ENCODE measurements at regions not wholly inside any gene's neighbourhood (a gene's known extent, or its start where the extent isn't known, plus 50 kb on each side); places are given as distances from the start of the nearest gene placed in this dataset.

DNA sequence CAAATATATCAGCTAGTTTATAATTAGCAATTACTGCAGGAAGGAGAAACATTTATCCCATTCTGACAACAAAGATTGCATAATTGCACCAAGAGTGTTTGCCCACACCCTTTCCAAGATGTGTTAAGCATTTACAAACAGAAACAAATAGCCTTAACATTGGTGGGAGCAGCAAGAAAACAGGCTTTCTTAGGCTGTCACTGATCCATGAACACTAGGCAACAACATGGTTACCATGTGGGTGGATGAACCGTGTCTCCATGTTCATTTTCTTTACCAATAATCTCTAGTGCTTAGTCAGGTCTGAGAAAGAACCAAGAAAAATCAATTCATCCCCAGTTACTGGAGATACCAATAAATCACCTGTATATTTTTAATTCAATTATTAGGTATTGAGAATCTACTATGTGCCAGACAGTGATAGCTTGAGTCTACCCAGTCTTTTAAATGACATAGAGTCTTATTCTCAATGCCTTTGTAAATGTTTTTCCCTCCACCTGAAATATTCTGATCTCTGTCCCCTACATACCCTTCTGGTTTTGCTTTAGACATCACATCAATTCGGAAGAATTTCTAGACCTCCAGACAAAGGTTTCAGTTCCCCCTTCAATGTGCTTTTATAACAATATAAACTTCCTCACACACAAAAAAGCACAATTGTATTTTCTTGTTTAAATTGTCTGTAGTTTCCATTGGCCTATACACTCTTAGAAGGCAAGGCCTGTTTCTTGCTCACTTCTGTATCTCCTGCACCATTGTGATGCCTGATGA, 286.6 kb downstream of the PPP1R2C start:
- Histone ChIP-seq H3K36me3 (ENCODE audit: control insufficient read depth, insufficient read depth, low read length) (no peaks in the 10 kb centered on the region), H3K4me3 (ENCODE audit: low read depth, low read length) (no peak overlapping the region), H3K27me3 (ENCODE audit: control insufficient read depth, insufficient read depth, low read length) (no peaks in the 10 kb centered on the region)
- FAIRE-seq, result no peak
- no peak for DNase-seq (ENCODE audit: low read depth)
- TF ChIP-seq, protein P1, sequence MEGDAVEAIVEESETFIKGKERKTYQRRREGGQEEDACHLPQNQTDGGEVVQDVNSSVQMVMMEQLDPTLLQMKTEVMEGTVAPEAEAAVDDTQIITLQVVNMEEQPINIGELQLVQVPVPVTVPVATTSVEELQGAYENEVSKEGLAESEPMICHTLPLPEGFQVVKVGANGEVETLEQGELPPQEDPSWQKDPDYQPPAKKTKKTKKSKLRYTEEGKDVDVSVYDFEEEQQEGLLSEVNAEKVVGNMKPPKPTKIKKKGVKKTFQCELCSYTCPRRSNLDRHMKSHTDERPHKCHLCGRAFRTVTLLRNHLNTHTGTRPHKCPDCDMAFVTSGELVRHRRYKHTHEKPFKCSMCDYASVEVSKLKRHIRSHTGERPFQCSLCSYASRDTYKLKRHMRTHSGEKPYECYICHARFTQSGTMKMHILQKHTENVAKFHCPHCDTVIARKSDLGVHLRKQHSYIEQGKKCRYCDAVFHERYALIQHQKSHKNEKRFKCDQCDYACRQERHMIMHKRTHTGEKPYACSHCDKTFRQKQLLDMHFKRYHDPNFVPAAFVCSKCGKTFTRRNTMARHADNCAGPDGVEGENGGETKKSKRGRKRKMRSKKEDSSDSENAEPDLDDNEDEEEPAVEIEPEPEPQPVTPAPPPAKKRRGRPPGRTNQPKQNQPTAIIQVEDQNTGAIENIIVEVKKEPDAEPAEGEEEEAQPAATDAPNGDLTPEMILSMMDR (IDR thresholded peaks at IDR 0.05; ENCODE audit: insufficient read depth, low read length, severe bottlenecking), result no peak

- FAIRE-seq (no peak), DNase-seq (ENCODE audit: low read depth) (no peak)
- no peaks in the 10 kb centered on the region for H3K27me3 ChIP-seq (ENCODE audit: control insufficient read depth, insufficient read depth, low read length)
- H3K4me3 ChIP-seq (ENCODE audit: low read depth, low read length), result no peak overlapping the region
- H3K36me3 ChIP-seq (ENCODE audit: control insufficient read depth, insufficient read depth, low read length), result no peaks in the 10 kb centered on the region
- TF ChIP-seq, protein P1 (IDR thresholded peaks at IDR 0.05; ENCODE audit: insufficient read depth, low read length, severe bottlenecking), result no peak
Measured at GRCh38 chrX:42490111-42490510, 287.9 kb downstream of the PPP1R2C start.

DNA sequence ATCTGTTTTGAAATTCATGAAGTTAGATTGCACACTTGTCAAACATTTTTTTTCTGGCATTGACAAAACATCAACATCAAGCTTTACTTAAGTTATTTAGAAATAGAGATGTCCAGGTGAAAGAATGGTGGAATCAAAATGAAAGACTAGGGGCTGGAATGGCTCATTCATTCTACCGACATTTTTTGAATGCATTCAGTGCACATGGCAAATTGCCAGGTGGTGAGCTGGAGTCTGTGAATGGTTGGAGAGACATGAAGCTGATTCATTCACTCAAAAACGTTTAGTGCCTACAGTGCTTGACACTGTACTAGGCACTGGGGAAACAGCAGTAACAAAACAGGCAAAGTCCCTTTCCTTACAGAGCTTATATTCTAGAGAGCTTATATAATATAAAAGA, 292.4 kb downstream of the PPP1R2C start:
- FAIRE-seq, result no peak
- TF ChIP-seq, protein P1 (IDR thresholded peaks at IDR 0.05; ENCODE audit: insufficient read depth, low read length, severe bottlenecking), result no peak
- Histone ChIP-seq H3K4me3 (ENCODE audit: low read depth, low read length) (no peak overlapping the region), H3K36me3 (ENCODE audit: control insufficient read depth, insufficient read depth, low read length) (no peaks in the 10 kb centered on the region), H3K27me3 (ENCODE audit: control insufficient read depth, insufficient read depth, low read length) (peaks cover 2% of the 10 kb centered on the region)
- DNase-seq (ENCODE audit: low read depth), result peak; percentile 11

DNA sequence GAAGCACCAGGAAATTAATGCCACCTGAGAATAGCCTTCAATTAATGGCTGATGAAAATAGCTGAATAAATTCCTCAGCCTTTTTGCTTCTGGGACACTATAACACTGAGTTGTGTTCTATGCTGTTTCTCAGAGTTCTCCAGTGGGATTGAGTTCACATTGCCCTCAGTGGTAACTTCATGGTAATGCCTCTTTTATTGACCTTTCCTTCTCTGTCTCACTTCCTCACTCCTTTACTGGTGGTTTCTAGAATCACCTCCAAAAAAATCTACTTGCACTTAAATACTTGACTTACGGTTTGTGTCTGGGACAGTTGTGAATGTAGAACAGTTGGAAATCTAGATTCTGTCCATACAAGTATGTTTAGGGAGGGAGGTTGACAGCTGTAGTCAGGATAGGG, 293.7 kb downstream of the PPP1R2C start:
- DNase-seq (ENCODE audit: low read depth) (no peak), FAIRE-seq (no peak)
- H3K27me3 ChIP-seq (ENCODE audit: control insufficient read depth, insufficient read depth, low read length), result peaks cover 2% of the 10 kb centered on the region
- no peak overlapping the region for H3K4me3 ChIP-seq (ENCODE audit: low read depth, low read length)
- TF ChIP-seq, protein P1 (IDR thresholded peaks at IDR 0.05; ENCODE audit: insufficient read depth, low read length, severe bottlenecking), result no peak
- no peaks in the 10 kb centered on the region for H3K36me3 ChIP-seq (ENCODE audit: control insufficient read depth, insufficient read depth, low read length)

DNA sequence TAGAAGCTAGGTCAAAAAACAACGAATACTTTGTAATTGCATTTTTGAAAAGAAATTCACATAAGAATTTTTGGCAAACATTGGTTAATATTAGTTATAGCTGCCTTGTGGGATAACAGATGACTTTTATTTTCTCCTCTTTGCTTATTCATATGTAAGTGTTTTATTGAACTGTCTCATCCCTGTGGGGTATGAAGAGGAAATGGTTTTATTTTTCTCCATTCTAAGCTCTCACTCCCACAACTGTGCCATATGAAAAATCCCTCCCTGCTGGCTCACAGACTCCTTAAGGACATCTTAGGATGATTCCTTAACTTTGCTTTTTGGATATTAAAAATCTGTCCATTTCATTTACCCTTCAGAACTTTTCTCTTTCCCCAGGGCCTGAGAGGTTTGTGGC, 300.6 kb downstream of the PPP1R2C start:
- Histone ChIP-seq H3K27me3 (ENCODE audit: control insufficient read depth, insufficient read depth, low read length) (no peaks in the 10 kb centered on the region), H3K36me3 (ENCODE audit: control insufficient read depth, insufficient read depth, low read length) (no peaks in the 10 kb centered on the region), H3K4me3 (ENCODE audit: low read depth, low read length) (no peak overlapping the region)
- DNase-seq (ENCODE audit: low read depth) (no peak), FAIRE-seq (no peak)
- TF ChIP-seq, protein P1 (IDR thresholded peaks at IDR 0.05; ENCODE audit: insufficient read depth, low read length, severe bottlenecking), result no peak

DNA sequence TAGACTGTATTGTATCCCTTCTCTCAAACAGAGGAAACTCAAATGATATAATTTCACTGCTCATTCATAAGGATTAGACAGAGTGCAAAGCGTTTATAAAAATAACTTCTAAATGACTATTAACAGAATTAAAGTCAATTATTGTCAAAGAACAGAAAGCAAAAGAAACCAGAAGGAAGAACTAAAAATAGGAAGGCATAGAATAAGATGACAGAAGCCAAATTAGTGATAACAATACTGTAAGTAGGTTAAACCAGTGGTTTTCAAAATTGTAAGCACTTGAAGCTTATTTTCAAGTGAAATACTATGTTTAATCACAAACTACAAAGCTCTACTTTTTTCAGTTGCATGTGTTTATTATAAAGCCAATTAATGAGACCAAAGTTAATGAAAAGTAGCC, 305.2 kb downstream of the PPP1R2C start:
- no peaks in the 10 kb centered on the region for H3K36me3 ChIP-seq (ENCODE audit: control insufficient read depth, insufficient read depth, low read length)
- H3K27me3 ChIP-seq (ENCODE audit: control insufficient read depth, insufficient read depth, low read length), result no peaks in the 10 kb centered on the region
- no peak for FAIRE-seq
- TF ChIP-seq, protein P1 (IDR thresholded peaks at IDR 0.05; ENCODE audit: insufficient read depth, low read length, severe bottlenecking), result no peak
- no peak overlapping the region for H3K4me3 ChIP-seq (ENCODE audit: low read depth, low read length)
- DNase-seq (ENCODE audit: low read depth), result no peak
